GM21786 (cell line): ENCODE measurements at regions not wholly inside any gene's neighbourhood (a gene's known extent, or its start where the extent isn't known, plus 50 kb on each side); places are given as distances from the start of the nearest gene placed in this dataset.

ENCODE experiments used
- ATAC-seq: cut with Tn5 transposase; IDR thresholded peaks from one replicate; pipeline ENCODE4 v1.9.1; 2021; ENCODE audit not compliant: unreplicated experiment

- no peak for ATAC-seq
These were observed 278.3 kb downstream of the SHQ1 start for GRCh38 chr3:72569754-72570440.

- no peak for ATAC-seq
These were observed 280.2 kb downstream of the SHQ1 start for GRCh38 chr3:72568083-72568482.

- no peak for ATAC-seq
These were observed 280.8 kb downstream of the SHQ1 start for GRCh38 chr3:72567474-72567873.

- no peak for ATAC-seq
These were observed 282.7 kb downstream of the SHQ1 start for GRCh38 chr3:72565593-72565992.

- no peak for ATAC-seq
These were observed 284.4 kb downstream of the SHQ1 start for GRCh38 chr3:72563690-72564370.

GRCh38 chr3:72560846-72561675, 287.2 kb downstream of the SHQ1 start:
- no peak for ATAC-seq

GRCh38 chr3:72559385-72559784, 288.9 kb downstream of the SHQ1 start:
- ATAC-seq = no peak

GRCh38 chr3:72558001-72558400, 290.2 kb downstream of the SHQ1 start:
- no peak for ATAC-seq

GRCh38 chr3:72555714-72556113, 292.5 kb downstream of the SHQ1 start:
- no peak for ATAC-seq

GRCh38 chr3:72554689-72555088, 293.6 kb downstream of the SHQ1 start:
- no peak for ATAC-seq

GRCh38 chr3:72553298-72553697, 294.9 kb downstream of the SHQ1 start:
- ATAC-seq = no peak

- no peak for ATAC-seq
These were observed 297.5 kb downstream of the SHQ1 start for GRCh38 chr3:72550582-72551262.

GRCh38 chr3:72549761-72550581, 298.3 kb downstream of the SHQ1 start:
- no peak for ATAC-seq

- no peak for ATAC-seq
These were observed 299.3 kb downstream of the SHQ1 start for GRCh38 chr3:72548981-72549380.

GRCh38 chr3:72548461-72548860, 299.8 kb downstream of the SHQ1 start:
- ATAC-seq = no peak

GRCh38 chr3:72547183-72547582, 301.1 kb downstream of the SHQ1 start:
- no peak for ATAC-seq

- ATAC-seq = no peak
These were observed 304.0 kb downstream of the SHQ1 start for GRCh38 chr3:72544239-72544638.

- ATAC-seq = no peak
These were observed 305.0 kb downstream of the SHQ1 start for GRCh38 chr3:72543246-72543645.

- no peak for ATAC-seq
These were observed 305.5 kb downstream of the SHQ1 start for GRCh38 chr3:72542781-72543180.

- ATAC-seq = no peak
These were observed 308.4 kb downstream of the SHQ1 start for GRCh38 chr3:72539856-72540255.
